ENCODE measurements at regions not wholly inside any gene's neighbourhood (a gene's known extent, or its start where the extent isn't known, plus 50 kb on each side); places are given as distances from the start of the nearest gene placed in this dataset.
"Not testable (repeated sequence)": the region's sequence is repeated elsewhere in the genome, so short reads cannot be mapped to it uniquely, and the experiment has no call there.

- H3K27me3 ChIP-seq (replicated peaks in 1 of 2; ENCODE audit: control insufficient read depth in 2 of 2, insufficient read depth in 2 of 2, low read length in 1 of 2); in situ Hi-C loops (cut with MboI); BruUV-seq (replicated peaks); H3K27ac ChIP-seq (ENCODE audit: control insufficient read depth, insufficient read depth); H3K4me3 ChIP-seq; H3K9ac ChIP-seq (ENCODE audit: control insufficient read depth, insufficient read depth, low read length); H3K36me3 ChIP-seq (ENCODE audit: control insufficient read depth in 2 of 2, insufficient read depth in 2 of 2, low read length in 1 of 2); H4K20me1 ChIP-seq (ENCODE audit: control insufficient read depth, insufficient read depth); RAD21 ChIA-PET (ENCODE audit: unreplicated experiment); H3K79me2 ChIP-seq (ENCODE audit: control insufficient read depth, insufficient read depth, low read length); H2AFZ ChIP-seq (ENCODE audit: control insufficient read depth, low read depth, low read length); H3K4me1 ChIP-seq (ENCODE audit: control insufficient read depth, insufficient read depth, low read length); H3K9me3 ChIP-seq (replicated peaks; ENCODE audit: control insufficient read depth, insufficient read depth, low read length); DNase-seq (ENCODE audit: low read depth, low spot score); POLR2A ChIA-PET; SMC1A ChIA-PET (ENCODE audit: uncharacterized antibody, unreplicated experiment); H3K4me2 ChIP-seq (ENCODE audit: control insufficient read depth, insufficient read depth): not testable (repeated sequence)
- CTCF ChIA-PET, result interaction anchor here (1.0 to 3.2 kb wide), 5 partner anchors 9 to 947 kb away, joined by 3 to 11 read pairs (median 3); no protein-coding TSS in a partner anchor
- intact Hi-C loops (cut with micrococcal nuclease; ENCODE audit: unreplicated experiment), result loop anchor here (1.0 to 10.0 kb wide), 5 partner anchors 129 to 1139 kb away; no protein-coding TSS in a partner anchor
- WGBS (ENCODE audit: insufficient coverage, insufficient replicate concordance, low lambda C conversion rate, missing lambda C conversion rate), result 57% methylated on average over 32 of the region's 44 CpGs
- peak; percentile 92 for ATAC-seq
- FAIRE-seq, result peak; percentile 85
- TF ChIP-seq RAD21 (IDR thresholded peaks at IDR 0.05; ENCODE audit: insufficient read depth, low read depth, low read length) (peak; percentile 72), SMC3 (IDR thresholded peaks at IDR 0.05; ENCODE audit: borderline replicate concordance, low read length) (peak; percentile 33; the same call in 1 of the 2 replicates)
- TF ChIP-seq, protein P1, sequence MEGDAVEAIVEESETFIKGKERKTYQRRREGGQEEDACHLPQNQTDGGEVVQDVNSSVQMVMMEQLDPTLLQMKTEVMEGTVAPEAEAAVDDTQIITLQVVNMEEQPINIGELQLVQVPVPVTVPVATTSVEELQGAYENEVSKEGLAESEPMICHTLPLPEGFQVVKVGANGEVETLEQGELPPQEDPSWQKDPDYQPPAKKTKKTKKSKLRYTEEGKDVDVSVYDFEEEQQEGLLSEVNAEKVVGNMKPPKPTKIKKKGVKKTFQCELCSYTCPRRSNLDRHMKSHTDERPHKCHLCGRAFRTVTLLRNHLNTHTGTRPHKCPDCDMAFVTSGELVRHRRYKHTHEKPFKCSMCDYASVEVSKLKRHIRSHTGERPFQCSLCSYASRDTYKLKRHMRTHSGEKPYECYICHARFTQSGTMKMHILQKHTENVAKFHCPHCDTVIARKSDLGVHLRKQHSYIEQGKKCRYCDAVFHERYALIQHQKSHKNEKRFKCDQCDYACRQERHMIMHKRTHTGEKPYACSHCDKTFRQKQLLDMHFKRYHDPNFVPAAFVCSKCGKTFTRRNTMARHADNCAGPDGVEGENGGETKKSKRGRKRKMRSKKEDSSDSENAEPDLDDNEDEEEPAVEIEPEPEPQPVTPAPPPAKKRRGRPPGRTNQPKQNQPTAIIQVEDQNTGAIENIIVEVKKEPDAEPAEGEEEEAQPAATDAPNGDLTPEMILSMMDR (IDR thresholded peaks at IDR 0.05 in 2 of 3, conservative IDR thresholded peaks at IDR 0.05 in 1 of 3; ENCODE audit: control insufficient read depth in 2 of 3, extremely low read depth in 1 of 3, insufficient read depth in 1 of 3, low read depth in 3 of 3, low read length in 3 of 3), result peak; percentile 42 to 57 (median 44); a peak in 5 of 6 replicates
Observed at GRCh38 chr4:137733174-137734141, 201.2 kb upstream of the PCDH18 start.

All from GM12878 (cell line).